Activated CD8-positive, alpha-beta T cell treated with anti-CD3 and anti-CD28 coated beads for 36 hours (primary cell): ENCODE measurements at regions not wholly inside any gene's neighbourhood (a gene's known extent, or its start where the extent isn't known, plus 50 kb on each side); places are given as distances from the start of the nearest gene placed in this dataset.

Experiments
- ATAC-seq: fragments of 200-7000 bp; cut with Tn5 transposase; one replicate; pipeline ENCODE4 v1.10.0; 2021; ENCODE audit warnings: mild to moderate bottlenecking, moderate library complexity
- CTCF ChIA-PET: fragments of 350-600 bp; sonication (Branson Sonifier 250); formaldehyde crosslinking; loops from one replicate; lab custom pipeline; 2021; ENCODE audit warnings: antibody characterized with exemption; lab: Charles Lee
- POLR2A ChIA-PET: fragments of 350-600 bp; sonication (Branson Sonifier 250); formaldehyde crosslinking; loops from one replicate; lab custom pipeline; 2021; ENCODE audit warnings: antibody characterized with exemption; lab: Charles Lee
- DNase-seq: peaks from one replicate; pipeline ENCODE4 v3.0.0-alpha.2; 2020
- H3K27ac Mint-ChIP-seq: one replicate; pipeline ENCODE4 v1.8.0; 2021; ENCODE audit warnings: mild to moderate bottlenecking, mixed read lengths
- H3K27me3 Mint-ChIP-seq: one replicate; pipeline ENCODE4 v1.8.0; 2021; ENCODE audit warnings: mixed read lengths
- H3K36me3 Mint-ChIP-seq: one replicate; pipeline ENCODE4 v1.8.0; 2021; ENCODE audit warnings: low read depth, mixed read lengths
- H3K4me1 Mint-ChIP-seq: one replicate; pipeline ENCODE4 v1.8.0; 2021; ENCODE audit warnings: low read depth, mixed read lengths
- H3K4me3 Mint-ChIP-seq: one replicate; pipeline ENCODE4 v1.8.0; 2021; ENCODE audit warnings: mild to moderate bottlenecking, moderate library complexity, mixed read lengths
- H3K9me3 Mint-ChIP-seq: one replicate; pipeline ENCODE4 v1.8.0; 2021; ENCODE audit warnings: mixed read lengths
- intact Hi-C: fragments of 100-400 bp; cut with micrococcal nuclease; formaldehyde crosslinking; loops from one replicate; pipeline ENCODE4 v1.10.0; 2022
- TF ChIP-seq, protein P1 (sequence below): fragments of 200-600 bp; IDR thresholded peaks from one replicate; pipeline ENCODE4 v1.8.0; 2022; ENCODE audit warnings: antibody characterized with exemption, mild to moderate bottlenecking

DNA sequence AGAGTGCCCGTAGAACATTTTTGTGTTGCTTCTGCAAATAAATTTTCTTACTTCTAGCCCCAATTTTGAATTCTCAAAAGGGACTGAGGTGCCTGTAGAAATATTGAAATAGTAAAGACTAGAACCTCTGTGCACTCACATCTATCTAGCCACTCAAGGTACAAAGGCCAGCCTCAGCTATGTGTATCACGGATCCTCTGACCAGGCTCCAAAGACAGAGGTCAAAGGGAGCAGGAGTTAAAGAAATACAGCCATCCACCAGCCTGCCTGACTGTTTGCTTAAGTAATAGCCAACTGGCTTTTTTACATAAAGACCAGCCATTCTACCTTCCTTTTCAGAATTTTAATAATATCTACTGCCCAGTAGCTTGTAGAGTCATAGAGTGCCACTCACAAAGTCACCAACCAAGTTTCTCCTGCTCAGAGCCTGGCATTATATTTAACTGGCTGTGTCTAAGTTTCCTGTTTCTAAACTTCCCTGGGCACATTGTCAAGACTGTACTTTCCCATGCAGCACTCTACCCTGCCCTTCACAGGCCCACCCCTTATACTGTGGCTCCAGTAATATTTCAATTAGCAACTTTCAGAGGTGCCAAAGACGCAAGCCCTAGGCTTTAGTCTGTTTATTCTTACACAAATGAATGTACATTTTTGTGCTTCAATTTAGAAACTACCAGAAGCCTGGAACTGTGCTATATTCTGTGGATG is 338.3 kb upstream of the NT5C1B start:
- ChIA-PET POLR2A (no interaction called here), CTCF (no interaction called here)
- TF ChIP-seq, protein P1, sequence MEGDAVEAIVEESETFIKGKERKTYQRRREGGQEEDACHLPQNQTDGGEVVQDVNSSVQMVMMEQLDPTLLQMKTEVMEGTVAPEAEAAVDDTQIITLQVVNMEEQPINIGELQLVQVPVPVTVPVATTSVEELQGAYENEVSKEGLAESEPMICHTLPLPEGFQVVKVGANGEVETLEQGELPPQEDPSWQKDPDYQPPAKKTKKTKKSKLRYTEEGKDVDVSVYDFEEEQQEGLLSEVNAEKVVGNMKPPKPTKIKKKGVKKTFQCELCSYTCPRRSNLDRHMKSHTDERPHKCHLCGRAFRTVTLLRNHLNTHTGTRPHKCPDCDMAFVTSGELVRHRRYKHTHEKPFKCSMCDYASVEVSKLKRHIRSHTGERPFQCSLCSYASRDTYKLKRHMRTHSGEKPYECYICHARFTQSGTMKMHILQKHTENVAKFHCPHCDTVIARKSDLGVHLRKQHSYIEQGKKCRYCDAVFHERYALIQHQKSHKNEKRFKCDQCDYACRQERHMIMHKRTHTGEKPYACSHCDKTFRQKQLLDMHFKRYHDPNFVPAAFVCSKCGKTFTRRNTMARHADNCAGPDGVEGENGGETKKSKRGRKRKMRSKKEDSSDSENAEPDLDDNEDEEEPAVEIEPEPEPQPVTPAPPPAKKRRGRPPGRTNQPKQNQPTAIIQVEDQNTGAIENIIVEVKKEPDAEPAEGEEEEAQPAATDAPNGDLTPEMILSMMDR, result no peak
- no peak for DNase-seq
- no peak overlapping the region for H3K27ac Mint-ChIP-seq
- no peaks in the 10 kb centered on the region for H3K4me1 Mint-ChIP-seq
- no peak overlapping the region for H3K4me3 Mint-ChIP-seq
- H3K36me3 Mint-ChIP-seq, result peaks cover 9% of the 10 kb centered on the region
- ATAC-seq, result no peak
- intact Hi-C loops, result no loop called here
- H3K9me3 Mint-ChIP-seq, result peaks cover 3% of the 10 kb centered on the region
- H3K27me3 Mint-ChIP-seq, result no peaks in the 10 kb centered on the region

DNA sequence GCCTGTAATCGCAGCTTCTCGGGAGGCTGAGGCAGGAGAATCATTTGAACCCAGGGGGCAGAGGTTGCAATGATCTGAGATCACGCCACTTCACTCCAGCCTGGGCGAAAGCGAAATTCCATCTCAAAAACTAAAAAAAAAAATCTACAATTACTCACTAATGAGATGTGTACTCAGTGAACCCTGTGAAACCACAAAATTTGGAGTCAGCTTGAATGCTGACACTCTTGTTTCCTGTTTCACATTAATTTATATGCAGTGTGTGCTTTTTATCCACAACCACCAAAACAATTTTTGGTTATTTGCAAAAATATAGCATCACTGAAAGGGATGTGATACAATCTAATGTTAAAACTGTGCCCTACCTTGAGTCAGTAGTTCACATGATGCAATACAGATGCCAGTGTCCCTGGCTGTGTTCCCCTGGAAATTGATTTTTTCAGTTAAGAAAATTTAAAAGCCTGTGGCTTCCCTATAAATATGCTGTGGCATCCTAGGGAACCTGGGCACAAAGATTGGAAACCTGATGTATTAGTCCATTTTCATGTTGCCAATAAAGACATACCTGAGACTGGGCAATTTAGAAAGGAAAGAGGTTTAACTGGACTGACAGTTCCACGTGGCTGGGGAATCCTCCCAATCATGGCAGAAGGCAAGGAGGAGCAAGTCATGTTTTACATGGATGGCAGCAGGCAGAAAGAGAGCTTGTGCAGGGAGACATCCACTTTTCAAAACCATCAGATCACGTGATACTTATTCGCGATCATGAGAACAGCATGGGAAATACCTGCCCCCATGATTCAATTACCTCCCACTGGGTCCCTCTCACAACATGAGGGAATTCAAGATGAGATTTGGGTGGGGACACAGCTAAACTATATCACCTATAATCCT is 337.5 kb upstream of the NT5C1B start:
- Mint-ChIP-seq H3K4me3 (no peak overlapping the region), H3K36me3 (peaks cover 9% of the 10 kb centered on the region), H3K27ac (no peak overlapping the region), H3K9me3 (peaks cover 3% of the 10 kb centered on the region), H3K4me1 (no peaks in the 10 kb centered on the region), H3K27me3 (no peaks in the 10 kb centered on the region)
- DNase-seq (no peak), ATAC-seq (no peak)
- intact Hi-C loops, result no loop called here
- TF ChIP-seq, protein P1, result no peak
- ChIA-PET POLR2A (no interaction called here), CTCF (no interaction called here)

DNA sequence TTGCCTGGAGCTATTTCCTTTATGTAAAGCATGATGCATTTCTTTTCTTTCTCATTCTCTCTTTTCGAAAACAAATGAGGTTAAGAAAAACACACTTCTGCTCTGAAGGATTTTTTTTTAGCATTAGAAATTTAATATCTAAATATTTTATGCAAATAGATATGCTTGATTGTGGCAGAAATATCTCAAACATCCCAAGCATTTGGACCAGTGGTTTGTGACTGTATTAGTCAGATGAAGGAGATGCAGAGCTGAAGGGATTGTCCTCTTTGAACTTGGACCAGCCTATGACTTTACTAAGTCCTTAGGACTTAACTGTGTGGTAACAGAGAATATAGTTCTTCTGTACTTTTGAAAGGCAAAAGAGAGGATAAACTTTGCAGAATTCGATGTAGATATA is 335.9 kb upstream of the NT5C1B start:
- POLR2A ChIA-PET, result no interaction called here
- H3K9me3 Mint-ChIP-seq, result peaks cover 3% of the 10 kb centered on the region
- intact Hi-C loops, result no loop called here
- no peaks in the 10 kb centered on the region for H3K4me1 Mint-ChIP-seq
- H3K4me3 Mint-ChIP-seq, result no peak overlapping the region
- H3K36me3 Mint-ChIP-seq, result peaks cover 11% of the 10 kb centered on the region
- no peaks in the 10 kb centered on the region for H3K27me3 Mint-ChIP-seq
- H3K27ac Mint-ChIP-seq, result no peak overlapping the region
- TF ChIP-seq, protein P1, result no peak
- CTCF ChIA-PET, result no interaction called here
- ATAC-seq (no peak), DNase-seq (no peak)

DNA sequence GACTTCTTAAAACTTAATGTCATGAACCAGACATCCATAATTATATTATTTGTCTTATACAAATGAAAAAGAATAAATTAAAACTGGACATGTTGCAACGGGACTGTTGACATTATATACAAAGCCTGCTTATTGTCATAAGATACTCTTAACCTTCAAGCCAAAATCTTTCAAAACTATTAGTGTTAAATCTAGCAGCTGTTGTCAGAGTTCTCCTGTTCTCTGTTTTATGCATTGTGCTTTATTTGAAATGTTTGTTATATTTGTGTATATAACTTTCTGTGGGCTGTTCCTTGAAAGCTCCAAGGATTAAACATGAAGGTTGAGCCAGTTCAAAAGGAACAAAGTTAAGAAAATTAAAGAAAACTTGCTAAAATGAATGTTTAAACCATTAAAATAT is 335.5 kb upstream of the NT5C1B start:
- intact Hi-C loops, result no loop called here
- H3K9me3 Mint-ChIP-seq, result peaks cover 3% of the 10 kb centered on the region
- ChIA-PET POLR2A (no interaction called here), CTCF (no interaction called here)
- H3K36me3 Mint-ChIP-seq, result peaks cover 11% of the 10 kb centered on the region
- no peak overlapping the region for H3K27ac Mint-ChIP-seq
- no peak for ATAC-seq
- H3K4me3 Mint-ChIP-seq, result no peak overlapping the region
- no peak for DNase-seq
- H3K4me1 Mint-ChIP-seq, result no peaks in the 10 kb centered on the region
- H3K27me3 Mint-ChIP-seq, result no peaks in the 10 kb centered on the region
- TF ChIP-seq, protein P1, result no peak

DNA sequence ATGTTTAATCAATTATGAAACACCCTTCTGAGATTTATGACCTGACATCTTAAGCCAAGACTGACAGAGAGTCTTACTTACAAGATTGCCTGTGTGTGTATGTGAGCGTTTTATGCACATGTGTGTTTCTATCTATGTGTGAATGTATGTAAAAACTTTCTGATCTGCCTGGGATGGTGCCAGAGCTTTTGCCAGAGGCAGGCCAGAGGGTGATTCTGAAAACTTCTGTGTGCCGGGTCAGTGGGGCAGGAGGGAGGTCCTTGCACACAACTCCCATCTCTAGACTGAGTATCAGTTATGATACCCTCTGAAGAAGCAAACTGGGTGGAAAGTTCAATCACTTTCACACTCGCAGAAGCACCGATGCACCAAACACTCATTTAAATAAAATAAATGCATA is 335.0 kb upstream of the NT5C1B start:
- TF ChIP-seq, protein P1, result no peak
- Mint-ChIP-seq H3K9me3 (peaks cover 3% of the 10 kb centered on the region), H3K27ac (no peak overlapping the region), H3K4me3 (no peak overlapping the region), H3K27me3 (no peaks in the 10 kb centered on the region), H3K4me1 (no peaks in the 10 kb centered on the region), H3K36me3 (peaks cover 11% of the 10 kb centered on the region)
- intact Hi-C loops, result no loop called here
- ChIA-PET POLR2A (no interaction called here), CTCF (no interaction called here)
- ATAC-seq, result no peak
- no peak for DNase-seq
